ENCODE measurements at regions not wholly inside any gene's neighbourhood (a gene's known extent, or its start where the extent isn't known, plus 50 kb on each side); places are given as distances from the start of the nearest gene placed in this dataset.
"Not testable (repeated sequence)": the region's sequence is repeated elsewhere in the genome, so short reads cannot be mapped to it uniquely, and the experiment has no call there.

GRCh38 chr18:14223231-14223822 is 91.1 kb upstream of the ZNF519 start:
- CTCF ChIA-PET; H3K4me3 ChIP-seq (ENCODE audit: low read length); H3K36me3 ChIP-seq (ENCODE audit: insufficient read depth, low read length); H3K9me3 Mint-ChIP-seq; H3K4me1 Mint-ChIP-seq (ENCODE audit: low read depth); H3K27me3 ChIP-seq (ENCODE audit: control insufficient read depth in 1 of 2, insufficient read depth in 2 of 2, low read length in 2 of 2); POLR2A ChIA-PET; H3K27ac ChIP-seq (ENCODE audit: low read depth in 1 of 2, low read length in 2 of 2); H3K27me3 Mint-ChIP-seq; intact Hi-C loops (cut with DNase I, micrococcal nuclease); H3K4me3 Mint-ChIP-seq; H3K27ac Mint-ChIP-seq; H3K4me1 ChIP-seq (ENCODE audit: insufficient read depth, low read length); ATAC-seq (ENCODE audit: poor library complexity): not testable (repeated sequence)
- peaks cover 24% of the 10 kb centered on the region for H3K36me3 Mint-ChIP-seq (ENCODE audit: low read depth)
- H3K9me3 ChIP-seq (ENCODE audit: control insufficient read depth in 1 of 2, insufficient read depth in 1 of 2, low read length in 2 of 2), result peaks cover 0 to 31% of the 10 kb centered on the region in 2 experiments
- DNase-seq, result peak in 1 of 14 experiments; percentile 5

GRCh38 chr18:14222354-14223221 is 90.4 kb upstream of the ZNF519 start:
- H3K4me1 ChIP-seq (ENCODE audit: insufficient read depth, low read length); H3K27ac Mint-ChIP-seq; H3K27me3 ChIP-seq (ENCODE audit: control insufficient read depth in 1 of 2, insufficient read depth in 2 of 2, low read length in 2 of 2); ATAC-seq (ENCODE audit: poor library complexity); intact Hi-C loops (cut with DNase I, micrococcal nuclease); CTCF ChIA-PET; H3K27me3 Mint-ChIP-seq; POLR2A ChIA-PET; H3K4me1 Mint-ChIP-seq (ENCODE audit: low read depth); H3K4me3 Mint-ChIP-seq; H3K36me3 ChIP-seq (ENCODE audit: insufficient read depth, low read length); H3K9me3 Mint-ChIP-seq; H3K4me3 ChIP-seq (ENCODE audit: low read length); H3K27ac ChIP-seq (ENCODE audit: low read depth in 1 of 2, low read length in 2 of 2): not testable (repeated sequence)
- DNase-seq, result peak in 1 of 14 experiments; percentile 1
- peaks cover 0 to 31% of the 10 kb centered on the region in 2 experiments for H3K9me3 ChIP-seq (ENCODE audit: control insufficient read depth in 1 of 2, insufficient read depth in 1 of 2, low read length in 2 of 2)
- peaks cover 24% of the 10 kb centered on the region for H3K36me3 Mint-ChIP-seq (ENCODE audit: low read depth)

GRCh38 chr18:14221689-14222088 is 89.5 kb upstream of the ZNF519 start:
- ChIA-PET POLR2A (no interaction called here), CTCF (no interaction called here)
- ATAC-seq (ENCODE audit: poor library complexity), result no peak
- H3K9me3 Mint-ChIP-seq, result peaks cover 2% of the 10 kb centered on the region
- H3K27ac Mint-ChIP-seq, result no peak overlapping the region
- TF ChIP-seq, protein P1, sequence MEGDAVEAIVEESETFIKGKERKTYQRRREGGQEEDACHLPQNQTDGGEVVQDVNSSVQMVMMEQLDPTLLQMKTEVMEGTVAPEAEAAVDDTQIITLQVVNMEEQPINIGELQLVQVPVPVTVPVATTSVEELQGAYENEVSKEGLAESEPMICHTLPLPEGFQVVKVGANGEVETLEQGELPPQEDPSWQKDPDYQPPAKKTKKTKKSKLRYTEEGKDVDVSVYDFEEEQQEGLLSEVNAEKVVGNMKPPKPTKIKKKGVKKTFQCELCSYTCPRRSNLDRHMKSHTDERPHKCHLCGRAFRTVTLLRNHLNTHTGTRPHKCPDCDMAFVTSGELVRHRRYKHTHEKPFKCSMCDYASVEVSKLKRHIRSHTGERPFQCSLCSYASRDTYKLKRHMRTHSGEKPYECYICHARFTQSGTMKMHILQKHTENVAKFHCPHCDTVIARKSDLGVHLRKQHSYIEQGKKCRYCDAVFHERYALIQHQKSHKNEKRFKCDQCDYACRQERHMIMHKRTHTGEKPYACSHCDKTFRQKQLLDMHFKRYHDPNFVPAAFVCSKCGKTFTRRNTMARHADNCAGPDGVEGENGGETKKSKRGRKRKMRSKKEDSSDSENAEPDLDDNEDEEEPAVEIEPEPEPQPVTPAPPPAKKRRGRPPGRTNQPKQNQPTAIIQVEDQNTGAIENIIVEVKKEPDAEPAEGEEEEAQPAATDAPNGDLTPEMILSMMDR (IDR thresholded peaks at IDR 0.05), result no peak
- Histone ChIP-seq H3K27ac (ENCODE audit: low read depth in 1 of 2, low read length in 2 of 2) (no peak overlapping the region), H3K4me3 (ENCODE audit: low read length) (no peak overlapping the region), H3K36me3 (ENCODE audit: insufficient read depth, low read length) (no peaks in the 10 kb centered on the region), H3K9me3 (ENCODE audit: control insufficient read depth in 1 of 2, insufficient read depth in 1 of 2, low read length in 2 of 2) (peaks cover 0 to 31% of the 10 kb centered on the region in 2 experiments), H3K27me3 (ENCODE audit: control insufficient read depth in 1 of 2, insufficient read depth in 2 of 2, low read length in 2 of 2) (peaks cover 0 to 2% of the 10 kb centered on the region in 2 experiments), H3K4me1 (ENCODE audit: insufficient read depth, low read length) (no peaks in the 10 kb centered on the region)
- peaks cover 24% of the 10 kb centered on the region for H3K36me3 Mint-ChIP-seq (ENCODE audit: low read depth)
- peak in 1 of 14 experiments; percentile 0 for DNase-seq
- intact Hi-C loops (cut with DNase I, micrococcal nuclease), result no loop called here
- no peaks in the 10 kb centered on the region for H3K4me1 Mint-ChIP-seq (ENCODE audit: low read depth)
- H3K27me3 Mint-ChIP-seq, result no peaks in the 10 kb centered on the region
- no peak overlapping the region for H3K4me3 Mint-ChIP-seq

- H3K9me3 Mint-ChIP-seq; H3K27me3 ChIP-seq (ENCODE audit: control insufficient read depth in 1 of 2, insufficient read depth in 2 of 2, low read length in 2 of 2); H3K4me1 ChIP-seq (ENCODE audit: insufficient read depth, low read length); H3K27ac Mint-ChIP-seq; CTCF ChIA-PET; DNase-seq; H3K4me3 ChIP-seq (ENCODE audit: low read length); H3K4me1 Mint-ChIP-seq (ENCODE audit: low read depth); intact Hi-C loops (cut with DNase I, micrococcal nuclease); POLR2A ChIA-PET; H3K36me3 ChIP-seq (ENCODE audit: insufficient read depth, low read length); ATAC-seq (ENCODE audit: poor library complexity); H3K27ac ChIP-seq (ENCODE audit: low read depth in 1 of 2, low read length in 2 of 2); H3K27me3 Mint-ChIP-seq; H3K4me3 Mint-ChIP-seq; H3K9me3 ChIP-seq (ENCODE audit: control insufficient read depth in 1 of 2, insufficient read depth in 1 of 2, low read length in 2 of 2): not testable (repeated sequence)
- peaks cover 13% of the 10 kb centered on the region for H3K36me3 Mint-ChIP-seq (ENCODE audit: low read depth)
These were observed 83.7 kb upstream of the ZNF519 start for GRCh38 chr18:14215952-14216351.

GRCh38 chr18:14203424-14203823 is 71.2 kb upstream of the ZNF519 start:
- H3K27ac ChIP-seq (ENCODE audit: low read depth in 1 of 2, low read length in 2 of 2); H3K36me3 ChIP-seq (ENCODE audit: insufficient read depth, low read length); H3K27me3 ChIP-seq (ENCODE audit: control insufficient read depth in 1 of 2, insufficient read depth in 2 of 2, low read length in 2 of 2); H3K27ac Mint-ChIP-seq; H3K9me3 ChIP-seq (ENCODE audit: control insufficient read depth in 1 of 2, insufficient read depth in 1 of 2, low read length in 2 of 2); ATAC-seq (ENCODE audit: poor library complexity); intact Hi-C loops (cut with DNase I, micrococcal nuclease); H3K4me3 Mint-ChIP-seq; H3K4me1 Mint-ChIP-seq (ENCODE audit: low read depth); H3K4me3 ChIP-seq (ENCODE audit: low read length); H3K4me1 ChIP-seq (ENCODE audit: insufficient read depth, low read length); H3K9me3 Mint-ChIP-seq; H3K27me3 Mint-ChIP-seq; POLR2A ChIA-PET; H3K36me3 Mint-ChIP-seq (ENCODE audit: low read depth); CTCF ChIA-PET; DNase-seq: not testable (repeated sequence)

DNA sequence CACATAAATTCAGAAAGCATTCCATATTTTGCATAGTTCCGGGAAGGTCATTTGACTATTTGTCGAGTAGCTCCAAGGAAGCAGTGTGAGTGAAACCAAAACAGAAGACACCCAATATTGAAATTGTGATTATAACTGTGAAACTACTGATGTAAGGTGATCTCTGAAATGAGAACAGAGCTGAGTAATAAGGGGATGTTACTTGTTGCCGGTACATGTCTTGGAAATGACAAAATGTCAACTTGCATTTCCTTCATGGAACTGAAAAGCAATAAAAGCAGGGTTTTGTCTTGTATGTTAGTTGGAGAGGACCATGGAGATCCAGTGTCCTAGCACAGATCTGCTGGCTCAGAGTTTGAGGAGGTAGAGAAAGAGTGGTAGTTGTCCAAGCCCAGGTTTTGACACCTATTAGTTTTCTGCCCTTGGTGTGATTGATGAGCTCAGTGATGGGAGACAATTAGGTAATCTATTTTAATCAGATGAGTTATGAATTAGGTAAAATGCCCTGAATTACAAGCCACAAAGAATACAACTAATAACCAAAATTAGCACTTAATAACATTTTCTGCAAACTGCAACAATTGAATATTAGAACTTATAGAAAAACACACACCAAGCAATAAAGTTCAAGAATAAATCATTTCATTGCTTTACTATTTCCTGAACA is 58.7 kb upstream of the ZNF519 start:
- intact Hi-C loops (cut with DNase I, micrococcal nuclease); H3K9me3 Mint-ChIP-seq; H3K27ac ChIP-seq (ENCODE audit: low read depth in 1 of 2, low read length in 2 of 2); H3K9me3 ChIP-seq (ENCODE audit: control insufficient read depth in 1 of 2, insufficient read depth in 1 of 2, low read length in 2 of 2); H3K4me1 Mint-ChIP-seq (ENCODE audit: low read depth); H3K27ac Mint-ChIP-seq; H3K36me3 ChIP-seq (ENCODE audit: insufficient read depth, low read length); DNase-seq; H3K27me3 Mint-ChIP-seq; H3K36me3 Mint-ChIP-seq (ENCODE audit: low read depth); H3K4me3 ChIP-seq (ENCODE audit: low read length); H3K4me1 ChIP-seq (ENCODE audit: insufficient read depth, low read length); H3K4me3 Mint-ChIP-seq; POLR2A ChIA-PET; ATAC-seq (ENCODE audit: poor library complexity); H3K27me3 ChIP-seq (ENCODE audit: control insufficient read depth in 1 of 2, insufficient read depth in 2 of 2, low read length in 2 of 2); CTCF ChIA-PET: not testable (repeated sequence)

All from CD4-positive, alpha-beta T cell (primary cell).